GM12874 (cell line): ENCODE measurements at regions not wholly inside any gene's neighbourhood (a gene's known extent, or its start where the extent isn't known, plus 50 kb on each side); places are given as distances from the start of the nearest gene placed in this dataset.

Source experiments
- TF ChIP-seq, protein P1 (sequence below): IDR thresholded peaks from 2 replicates; pipeline ENCODE4 v1.5.1; 2011; ENCODE audit warnings: low read depth, mild to moderate bottlenecking, control low read depth, low read length, moderate library complexity; ENCODE audit not compliant: insufficient read depth

DNA sequence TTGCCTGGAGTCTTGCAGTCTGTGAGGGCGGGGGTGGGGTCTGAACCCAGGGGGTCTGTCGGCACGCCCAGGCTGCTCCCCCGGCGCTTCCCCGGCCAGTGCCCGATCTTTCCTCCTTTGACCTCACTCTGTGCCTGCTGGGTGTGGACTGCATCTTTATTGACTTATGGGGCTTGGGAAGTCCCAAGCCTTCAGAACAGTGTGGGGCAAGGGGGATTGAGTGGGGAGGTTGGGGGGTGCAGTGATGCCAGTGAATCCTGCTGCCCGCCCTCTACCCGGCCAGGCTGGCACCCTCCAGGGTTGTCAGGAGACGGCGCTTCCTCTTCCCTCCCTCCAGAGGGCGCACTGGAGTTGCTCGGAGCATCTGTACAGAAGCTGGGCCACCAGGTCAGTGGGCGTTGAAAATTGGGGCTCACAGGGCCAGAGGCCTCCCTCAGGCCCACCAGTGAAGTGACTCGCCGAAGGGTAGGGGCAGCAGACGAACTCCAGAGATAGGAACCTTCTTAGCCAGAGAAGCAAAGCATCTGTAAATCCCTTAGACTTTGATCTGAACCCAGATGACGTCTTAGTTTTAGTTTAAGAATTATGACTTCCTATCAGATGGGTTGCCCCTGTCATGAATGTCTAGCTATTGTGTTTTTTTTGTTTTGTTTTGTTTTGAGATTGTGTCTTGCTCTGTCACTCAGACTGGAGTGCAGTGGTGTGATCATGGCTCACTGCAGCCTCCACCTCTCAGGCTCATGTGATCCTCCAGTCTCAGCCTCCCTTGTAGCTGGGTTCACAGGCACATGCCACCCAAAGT, 184.8 kb upstream of the CIBAR2 start:
- TF ChIP-seq, protein P1, sequence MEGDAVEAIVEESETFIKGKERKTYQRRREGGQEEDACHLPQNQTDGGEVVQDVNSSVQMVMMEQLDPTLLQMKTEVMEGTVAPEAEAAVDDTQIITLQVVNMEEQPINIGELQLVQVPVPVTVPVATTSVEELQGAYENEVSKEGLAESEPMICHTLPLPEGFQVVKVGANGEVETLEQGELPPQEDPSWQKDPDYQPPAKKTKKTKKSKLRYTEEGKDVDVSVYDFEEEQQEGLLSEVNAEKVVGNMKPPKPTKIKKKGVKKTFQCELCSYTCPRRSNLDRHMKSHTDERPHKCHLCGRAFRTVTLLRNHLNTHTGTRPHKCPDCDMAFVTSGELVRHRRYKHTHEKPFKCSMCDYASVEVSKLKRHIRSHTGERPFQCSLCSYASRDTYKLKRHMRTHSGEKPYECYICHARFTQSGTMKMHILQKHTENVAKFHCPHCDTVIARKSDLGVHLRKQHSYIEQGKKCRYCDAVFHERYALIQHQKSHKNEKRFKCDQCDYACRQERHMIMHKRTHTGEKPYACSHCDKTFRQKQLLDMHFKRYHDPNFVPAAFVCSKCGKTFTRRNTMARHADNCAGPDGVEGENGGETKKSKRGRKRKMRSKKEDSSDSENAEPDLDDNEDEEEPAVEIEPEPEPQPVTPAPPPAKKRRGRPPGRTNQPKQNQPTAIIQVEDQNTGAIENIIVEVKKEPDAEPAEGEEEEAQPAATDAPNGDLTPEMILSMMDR, result peak; percentile 89

DNA sequence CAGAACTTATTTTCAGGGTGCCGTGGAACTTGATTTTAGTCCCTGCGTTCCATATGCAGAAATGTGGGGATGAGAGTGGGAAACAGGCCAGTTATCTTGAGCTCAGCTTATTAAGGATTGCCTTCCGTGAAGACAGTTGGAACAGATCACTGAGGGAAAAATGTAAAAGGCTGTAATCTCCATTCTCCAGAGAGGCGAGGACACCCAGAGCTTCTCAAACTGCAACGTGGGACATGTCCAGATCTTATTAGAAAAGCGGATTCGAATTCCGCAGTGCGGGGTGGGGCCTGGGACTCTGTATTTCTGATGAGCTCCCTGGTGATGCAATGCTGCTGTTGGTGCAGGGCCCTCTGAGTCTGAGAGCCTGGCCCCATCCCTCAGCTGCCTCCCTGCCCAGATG, 185.6 kb upstream of the CIBAR2 start:
- TF ChIP-seq, protein P1, result no peak

DNA sequence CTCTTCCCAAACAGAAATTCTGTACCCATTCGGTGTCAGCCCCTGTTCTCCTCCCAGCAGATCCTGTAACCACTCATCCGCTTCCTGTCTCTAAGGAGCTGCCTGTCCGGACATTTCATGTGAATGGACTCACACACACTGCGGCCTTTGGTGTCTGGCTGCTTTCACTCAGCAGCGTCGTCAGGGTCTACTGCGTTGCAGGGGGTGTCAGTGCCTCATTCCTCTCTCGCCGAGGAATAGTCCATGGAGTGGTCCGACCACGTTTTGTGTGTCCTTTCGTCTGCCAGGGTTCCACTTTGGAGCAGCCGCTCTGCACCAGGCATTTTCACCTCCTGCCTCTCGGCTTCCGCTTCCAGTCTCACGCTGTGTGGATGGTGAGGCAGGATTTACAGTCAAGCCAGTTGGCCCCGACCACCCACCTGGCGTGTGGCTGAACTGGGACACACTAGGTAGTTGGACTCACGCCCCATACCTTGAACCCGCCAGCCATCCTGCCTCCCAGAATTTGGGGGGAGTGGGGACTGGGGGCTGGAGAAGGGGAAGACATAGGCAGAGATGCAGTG, 188.2 kb upstream of the CIBAR2 start:
- TF ChIP-seq, protein P1, result no peak

DNA sequence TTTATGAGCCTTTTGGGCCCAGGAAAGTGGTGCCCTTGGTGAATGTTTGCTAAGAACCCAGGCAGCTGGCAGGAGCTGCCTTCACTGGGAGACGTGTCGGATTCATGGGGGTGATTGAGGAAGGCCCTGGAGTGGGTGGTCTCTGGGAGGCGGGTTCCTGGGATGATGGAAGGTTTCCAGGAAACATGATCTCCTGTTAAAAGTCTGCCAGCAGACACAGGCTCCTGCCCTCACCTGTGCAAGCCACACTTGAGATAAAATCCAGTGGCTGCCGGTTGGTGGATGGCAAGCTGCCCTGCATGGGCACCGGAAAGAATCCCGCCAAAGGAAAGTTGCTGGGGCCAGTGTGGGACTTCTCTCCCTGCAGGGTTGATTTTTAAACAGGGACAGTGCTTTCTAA, 189.0 kb upstream of the CIBAR2 start:
- TF ChIP-seq, protein P1, result no peak

DNA sequence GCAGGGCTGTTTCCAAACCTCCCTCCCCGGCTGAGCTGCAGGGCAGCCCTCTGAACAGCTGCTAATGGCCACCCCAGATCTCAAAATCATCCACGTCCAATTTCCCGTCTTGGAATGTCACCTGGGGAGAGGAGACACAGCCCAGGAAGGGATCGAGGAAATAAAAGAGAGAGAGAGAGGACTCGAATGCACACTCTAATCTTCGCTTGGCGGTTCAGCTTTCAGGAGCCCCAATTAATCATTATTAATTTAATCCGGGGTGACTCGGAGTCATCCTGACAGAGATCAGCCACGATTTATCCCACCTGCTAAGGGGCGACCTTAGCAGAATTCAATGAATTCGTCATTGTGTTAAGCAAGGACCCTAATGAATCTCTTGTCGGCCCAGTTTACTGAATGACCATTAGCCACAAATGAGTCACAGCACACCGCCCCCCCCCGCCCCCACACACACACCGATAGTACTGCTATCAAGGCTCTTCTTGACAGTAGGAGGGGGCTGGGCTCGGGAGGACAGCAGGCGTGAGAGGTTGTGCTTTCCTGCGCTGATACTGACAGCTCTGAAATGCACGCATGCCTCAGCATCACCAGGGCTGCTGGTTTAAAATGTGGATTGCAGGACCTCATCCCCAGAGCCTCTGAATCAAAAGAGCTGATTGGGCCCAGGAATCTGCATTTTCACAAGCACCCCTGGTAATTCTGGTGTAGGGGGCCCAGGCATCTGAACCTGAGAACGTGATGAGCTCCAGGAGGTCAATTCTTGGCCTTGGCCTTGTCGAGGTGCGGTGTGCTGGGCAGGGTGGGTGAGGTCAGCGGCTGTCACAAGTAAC, 190.0 kb upstream of the CIBAR2 start:
- TF ChIP-seq, protein P1, result no peak

DNA sequence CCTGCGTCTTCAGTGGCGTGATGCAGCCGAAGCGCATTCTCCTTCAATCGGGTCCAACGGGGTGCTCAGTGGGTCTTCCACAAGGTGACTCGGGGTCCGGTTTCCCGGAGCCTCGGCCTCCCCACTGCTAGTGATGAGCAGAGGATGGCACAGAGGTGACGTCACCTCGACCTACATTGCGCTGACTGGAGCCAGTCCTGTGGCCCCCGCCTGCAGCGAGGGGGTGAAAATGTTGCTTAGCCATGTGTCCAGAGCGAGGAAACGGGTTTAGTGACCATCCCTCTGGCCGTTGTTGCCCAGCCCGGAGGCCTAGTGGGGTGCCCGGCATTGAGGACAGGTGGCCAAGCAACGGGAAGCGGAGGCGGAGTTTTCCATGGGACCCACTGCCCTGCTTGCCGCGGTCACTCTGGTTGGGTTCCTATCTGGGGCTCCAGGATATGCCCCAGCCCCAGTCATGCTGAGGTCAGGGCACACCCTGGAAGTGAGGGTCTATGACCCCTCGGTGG, 190.6 kb upstream of the CIBAR2 start:
- TF ChIP-seq, protein P1, result no peak

DNA sequence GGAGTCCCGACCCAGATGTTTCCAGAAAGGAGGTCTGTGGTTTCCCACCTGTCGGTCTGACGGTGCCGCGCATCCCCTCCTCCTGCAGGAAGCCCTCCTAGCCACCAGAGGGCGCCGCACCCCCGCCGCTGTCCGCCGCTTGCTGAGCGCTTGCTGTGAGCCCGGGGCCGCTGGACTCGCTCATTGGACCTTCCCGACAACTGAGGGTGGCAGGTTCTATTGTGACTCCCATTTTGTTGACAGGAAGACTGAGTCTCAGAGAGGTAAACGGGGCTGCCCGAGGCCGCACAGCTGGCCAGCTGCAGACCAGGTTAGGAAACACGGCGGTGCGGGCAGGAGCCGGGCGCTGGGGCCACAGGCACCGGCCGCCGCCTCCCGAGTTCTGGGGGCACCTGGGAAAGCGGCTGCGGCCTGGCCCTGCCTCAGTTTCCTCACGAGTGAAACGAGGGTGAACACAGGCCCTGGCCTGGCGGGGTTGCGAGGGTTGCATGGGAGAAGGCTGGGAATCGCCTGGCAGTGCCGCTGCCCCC, 191.1 kb upstream of the CIBAR2 start:
- TF ChIP-seq, protein P1, result peak; percentile 97
